ENCODE measurements at regions not wholly inside any gene's neighbourhood (a gene's known extent, or its start where the extent isn't known, plus 50 kb on each side); places are given as distances from the start of the nearest gene placed in this dataset.
"Not testable (repeated sequence)": the region's sequence is repeated elsewhere in the genome, so short reads cannot be mapped to it uniquely, and the experiment has no call there.

- Mint-ChIP-seq H3K4me3 (ENCODE audit: unreplicated experiment) (no peak overlapping the region), H3K4me1 (ENCODE audit: low read depth, unreplicated experiment) (no peaks in the 10 kb centered on the region), H3K27ac (ENCODE audit: unreplicated experiment) (no peak overlapping the region)
Observed at GRCh38 chr20:36082315-36082915, 72.1 kb upstream of the EPB41L1 start.

GRCh38 chr20:36083200-36083599 lies 71.3 kb upstream of the EPB41L1 start:
- not testable (repeated sequence) for H3K27ac Mint-ChIP-seq (ENCODE audit: unreplicated experiment); H3K4me1 Mint-ChIP-seq (ENCODE audit: low read depth, unreplicated experiment); H3K4me3 Mint-ChIP-seq (ENCODE audit: unreplicated experiment); H3K9me3 Mint-ChIP-seq (ENCODE audit: unreplicated experiment); H3K27me3 Mint-ChIP-seq (ENCODE audit: unreplicated experiment); DNase-seq
- H3K36me3 Mint-ChIP-seq (ENCODE audit: unreplicated experiment): peaks cover 14% of the 10 kb centered on the region

More at GRCh38 chr20:36082315-36082915, 72.1 kb upstream of the EPB41L1 start:
- Mint-ChIP-seq H3K9me3 (ENCODE audit: unreplicated experiment) (peaks cover 5% of the 10 kb centered on the region), H3K27me3 (ENCODE audit: unreplicated experiment) (peaks cover 2% of the 10 kb centered on the region), H3K36me3 (ENCODE audit: unreplicated experiment) (peaks cover 14% of the 10 kb centered on the region)
- no peak for DNase-seq
- TF ChIP-seq CTCF (IDR thresholded peaks at IDR 0.05; ENCODE audit: partially characterized antibody, unreplicated experiment): no peak

GRCh38 chr20:36084356-36084755 lies 70.2 kb upstream of the EPB41L1 start:
- no peak for DNase-seq
- Mint-ChIP-seq H3K4me1 (ENCODE audit: low read depth, unreplicated experiment) (no peaks in the 10 kb centered on the region), H3K27me3 (ENCODE audit: unreplicated experiment) (no peaks in the 10 kb centered on the region), H3K9me3 (ENCODE audit: unreplicated experiment) (peaks cover 5% of the 10 kb centered on the region), H3K27ac (ENCODE audit: unreplicated experiment) (no peak overlapping the region), H3K36me3 (ENCODE audit: unreplicated experiment) (peaks cover 14% of the 10 kb centered on the region), H3K4me3 (ENCODE audit: unreplicated experiment) (no peak overlapping the region)
- no peak for TF ChIP-seq CTCF (IDR thresholded peaks at IDR 0.05; ENCODE audit: partially characterized antibody, unreplicated experiment)

GRCh38 chr20:36084897-36085613 lies 69.5 kb upstream of the EPB41L1 start:
- peaks cover 2% of the 10 kb centered on the region for H3K9me3 Mint-ChIP-seq (ENCODE audit: unreplicated experiment)
- H3K4me1 Mint-ChIP-seq (ENCODE audit: low read depth, unreplicated experiment): no peaks in the 10 kb centered on the region
- peaks cover 2% of the 10 kb centered on the region for H3K27me3 Mint-ChIP-seq (ENCODE audit: unreplicated experiment)
- H3K27ac Mint-ChIP-seq (ENCODE audit: unreplicated experiment): no peak overlapping the region
- peaks cover 10% of the 10 kb centered on the region for H3K36me3 Mint-ChIP-seq (ENCODE audit: unreplicated experiment)
- no peak overlapping the region for H3K4me3 Mint-ChIP-seq (ENCODE audit: unreplicated experiment)
- no peak for DNase-seq
- TF ChIP-seq CTCF (IDR thresholded peaks at IDR 0.05; ENCODE audit: partially characterized antibody, unreplicated experiment): no peak

- peaks cover 10% of the 10 kb centered on the region for H3K36me3 Mint-ChIP-seq (ENCODE audit: unreplicated experiment)
- H3K4me1 Mint-ChIP-seq (ENCODE audit: low read depth, unreplicated experiment): no peaks in the 10 kb centered on the region
- peaks cover 2% of the 10 kb centered on the region for H3K27me3 Mint-ChIP-seq (ENCODE audit: unreplicated experiment)
- no peak overlapping the region for H3K27ac Mint-ChIP-seq (ENCODE audit: unreplicated experiment)
- DNase-seq: no peak
- H3K9me3 Mint-ChIP-seq (ENCODE audit: unreplicated experiment): peaks cover 2% of the 10 kb centered on the region
- no peak overlapping the region for H3K4me3 Mint-ChIP-seq (ENCODE audit: unreplicated experiment)
- TF ChIP-seq CTCF (IDR thresholded peaks at IDR 0.05; ENCODE audit: partially characterized antibody, unreplicated experiment): no peak
Observed at GRCh38 chr20:36085686-36086267, 68.8 kb upstream of the EPB41L1 start.
